HK-2 (cell line): ENCODE measurements at regions not wholly inside any gene's neighbourhood (a gene's known extent, or its start where the extent isn't known, plus 50 kb on each side); places are given as distances from the start of the nearest gene placed in this dataset.
A peak's percentile ranks its signal among the peaks of the same experiment; 100 is the strongest.

Experiments used
- DNase-seq: peaks from one replicate; pipeline ENCODE4 v3.0.0-alpha.2; 2018; ENCODE audit not compliant: unreplicated experiment

DNA sequence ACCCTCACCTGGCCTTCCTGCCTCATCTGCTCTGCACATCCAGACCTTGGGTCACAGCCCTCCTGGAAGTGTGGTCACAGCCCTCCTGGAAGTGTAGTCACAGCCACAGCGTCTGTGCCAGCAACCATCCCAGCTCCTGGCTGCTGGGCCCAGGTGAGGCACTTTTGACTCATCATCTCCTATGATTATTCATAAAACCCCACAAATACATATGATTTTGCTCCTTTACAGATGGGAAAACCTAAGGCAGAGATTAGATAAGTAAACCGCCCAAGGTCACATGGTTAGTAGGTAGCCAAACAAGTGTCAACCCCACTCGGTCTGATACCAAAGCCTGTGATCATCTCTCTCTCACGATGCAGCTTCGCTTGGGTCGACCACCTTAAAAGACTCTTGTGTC, 94.3 kb downstream of the PRLHR start:
- no peak for DNase-seq

DNA sequence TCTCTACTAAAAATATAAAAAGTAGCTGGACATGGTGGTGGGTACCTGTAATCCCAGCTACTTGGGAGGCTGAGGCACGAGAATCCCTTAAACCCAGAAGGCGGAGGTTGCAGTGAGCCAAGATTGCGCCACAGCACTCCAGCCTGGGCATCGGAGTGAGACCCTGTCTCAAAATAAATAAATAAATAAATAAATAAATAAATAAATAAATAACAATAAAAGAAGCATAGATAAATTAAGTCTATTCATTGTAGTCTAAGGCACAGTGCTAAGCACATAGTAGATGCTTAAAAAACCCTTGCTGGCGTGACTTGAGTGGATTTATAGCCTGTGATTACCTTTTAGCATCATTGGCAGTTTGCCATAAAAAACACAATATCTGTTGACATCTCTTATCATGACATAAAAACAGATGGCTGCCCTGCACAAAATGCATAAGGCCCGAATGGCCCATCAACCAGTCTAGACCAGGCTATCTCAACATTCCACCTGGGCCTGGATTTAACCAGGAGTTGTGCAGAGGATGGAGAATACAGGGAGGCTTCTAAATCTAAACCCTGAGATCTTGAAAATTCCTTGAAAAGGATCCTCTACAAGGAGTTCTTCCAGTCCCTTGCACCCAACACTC, 94.9 kb downstream of the PRLHR start:
- DNase-seq = no peak

DNA sequence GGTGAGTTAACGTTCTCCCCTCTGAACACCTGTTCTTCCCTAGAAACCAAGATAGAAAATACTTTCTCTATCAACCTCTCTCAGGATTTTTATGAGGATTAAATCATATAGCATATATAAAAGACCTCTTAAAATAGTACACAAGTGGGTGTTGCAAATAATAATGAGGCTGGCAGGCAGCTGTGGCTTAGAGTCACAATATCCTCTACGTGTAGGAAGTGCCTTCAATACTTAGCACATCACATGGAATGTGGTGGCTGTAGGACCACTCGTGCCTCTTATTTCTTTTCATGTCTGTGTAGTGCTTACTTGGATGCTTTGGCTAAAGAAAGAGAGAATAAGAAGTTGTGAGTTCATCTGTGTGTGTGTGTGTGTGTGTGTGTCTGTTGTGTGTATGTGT, 96.3 kb downstream of the PRLHR start:
- DNase-seq = no peak

DNA sequence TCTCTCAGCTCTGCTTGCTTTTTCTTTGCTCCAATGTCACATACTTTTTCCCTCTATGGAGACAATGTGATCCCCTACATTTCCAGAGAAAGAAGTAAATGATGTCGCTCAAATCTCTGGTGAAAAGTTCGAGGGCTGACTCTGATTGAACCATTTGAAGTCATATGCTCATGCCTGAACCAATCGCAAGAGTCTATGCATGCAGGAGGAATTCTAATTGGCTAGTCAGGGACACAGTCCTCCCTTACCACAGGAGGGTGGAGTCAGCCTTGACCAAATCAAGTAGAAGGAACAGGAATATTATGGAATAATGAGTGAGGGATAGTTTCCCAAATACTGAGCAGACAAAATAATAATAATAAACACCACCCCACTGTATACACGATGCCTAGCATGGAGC, 96.8 kb downstream of the PRLHR start:
- DNase-seq = no peak

DNA sequence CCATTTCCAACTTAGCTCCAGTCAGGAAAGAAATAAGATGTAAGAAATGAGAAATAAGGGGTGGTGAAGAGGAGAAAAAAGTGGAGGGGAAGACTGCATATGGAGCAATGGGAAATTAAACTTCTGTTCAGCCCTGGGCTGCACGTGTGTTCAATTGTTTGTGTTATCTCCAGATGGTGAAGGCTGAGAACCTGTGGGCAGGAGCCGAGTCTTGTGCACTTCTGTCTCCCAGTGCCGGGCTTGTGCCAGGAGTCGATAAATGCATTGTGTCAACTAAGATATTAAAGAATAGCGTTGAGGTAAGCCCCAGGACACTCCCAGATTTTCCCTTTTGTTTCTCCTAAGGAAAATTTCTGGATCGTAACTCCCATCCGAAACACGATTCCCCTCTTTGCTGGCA, 98.2 kb downstream of the PRLHR start:
- no peak for DNase-seq

DNA sequence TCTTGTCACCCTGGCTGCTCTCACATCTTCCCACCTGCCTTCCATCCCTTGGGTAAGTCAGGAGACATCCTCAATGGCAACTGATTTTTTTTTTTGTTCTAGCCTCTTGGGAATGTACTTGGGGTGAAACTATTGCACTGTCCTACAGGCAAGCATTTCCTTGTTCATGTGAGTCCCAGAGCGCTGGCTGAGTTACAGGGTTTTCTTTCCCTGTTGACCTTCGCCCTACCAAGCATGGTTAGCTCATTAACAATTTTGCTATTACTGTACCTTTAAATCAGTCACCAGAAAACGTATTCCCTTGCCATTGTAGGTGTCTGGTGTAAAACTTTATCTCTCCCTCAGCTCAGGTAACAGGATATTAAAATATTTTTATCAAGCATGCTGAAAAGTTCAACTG, 98.9 kb downstream of the PRLHR start:
- DNase-seq = no peak

DNA sequence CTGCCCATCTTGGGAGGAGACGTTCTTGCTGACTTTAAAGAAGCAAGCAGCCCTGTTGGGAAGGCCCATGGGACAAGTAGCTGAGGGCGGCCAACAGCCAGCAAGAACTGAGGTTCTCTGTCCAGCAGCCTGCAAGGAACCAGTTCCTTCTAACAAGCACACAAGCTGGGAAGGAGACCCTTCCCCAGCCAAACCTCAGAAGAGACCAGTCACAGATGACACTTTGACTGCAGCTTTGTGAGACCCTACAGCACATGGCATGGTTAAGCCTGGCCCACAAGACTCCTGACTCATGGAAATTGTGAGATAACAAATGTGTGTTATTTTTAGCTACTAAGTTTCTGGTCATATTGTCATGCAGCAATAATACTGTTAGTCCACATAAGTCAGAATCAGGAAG, 99.9 kb downstream of the PRLHR start:
- no peak for DNase-seq

DNA sequence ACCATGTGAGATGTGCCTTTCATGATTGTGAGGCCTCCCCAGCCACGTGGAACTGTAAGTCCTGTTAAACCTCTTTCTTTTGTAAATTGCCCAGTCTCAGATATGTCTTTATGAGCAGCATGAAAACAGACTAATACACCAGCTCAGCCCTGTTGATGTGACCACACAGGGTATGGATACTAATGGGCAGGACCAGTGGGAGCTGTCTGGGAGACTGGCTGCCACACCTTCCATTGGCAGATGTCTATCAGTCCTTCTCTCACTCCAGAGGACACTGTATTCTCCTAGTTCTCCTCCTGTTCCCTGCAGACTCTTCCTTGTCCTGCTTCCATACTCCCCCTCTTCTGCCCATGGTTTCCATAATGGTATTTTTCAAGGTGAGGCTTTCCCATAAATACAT, 104.4 kb downstream of the PRLHR start:
- no peak for DNase-seq

DNA sequence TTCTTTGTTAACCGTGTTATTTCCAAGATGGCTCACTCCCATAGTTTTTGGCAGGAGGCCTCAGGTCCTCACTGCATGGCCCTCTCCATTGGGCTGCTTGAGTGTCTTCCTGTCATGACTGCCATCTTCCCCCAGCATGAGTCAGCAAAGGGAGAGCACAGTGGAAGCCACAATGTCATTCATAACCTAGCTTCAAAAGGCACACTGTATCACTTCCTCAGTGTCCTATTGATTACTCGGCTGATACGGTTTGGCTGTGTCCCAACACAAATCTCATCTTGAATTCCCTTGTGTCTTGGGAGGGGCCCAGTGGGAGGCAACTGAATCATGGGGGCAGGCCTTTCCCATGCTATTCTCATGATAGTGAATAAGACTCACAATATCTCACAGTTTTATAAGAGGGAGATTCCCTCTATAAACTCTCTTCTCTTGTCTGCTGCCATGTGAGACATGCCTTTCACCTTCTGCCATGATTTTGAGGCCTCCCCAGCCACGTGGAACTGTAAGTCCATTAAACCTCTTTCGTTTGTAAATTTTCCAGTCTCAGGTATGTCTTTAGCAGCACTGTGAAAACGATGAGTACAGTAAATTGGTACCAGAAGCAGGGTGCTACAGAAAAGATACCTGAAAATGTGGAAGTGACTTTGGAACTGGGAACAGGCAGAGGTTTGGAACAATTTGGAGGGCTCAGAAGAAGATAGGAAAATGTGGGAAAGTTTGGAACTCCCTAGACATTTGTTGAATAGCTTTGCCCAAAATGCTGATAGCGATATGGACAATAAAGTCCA, 106.5 kb downstream of the PRLHR start:
- DNase-seq = no peak

DNA sequence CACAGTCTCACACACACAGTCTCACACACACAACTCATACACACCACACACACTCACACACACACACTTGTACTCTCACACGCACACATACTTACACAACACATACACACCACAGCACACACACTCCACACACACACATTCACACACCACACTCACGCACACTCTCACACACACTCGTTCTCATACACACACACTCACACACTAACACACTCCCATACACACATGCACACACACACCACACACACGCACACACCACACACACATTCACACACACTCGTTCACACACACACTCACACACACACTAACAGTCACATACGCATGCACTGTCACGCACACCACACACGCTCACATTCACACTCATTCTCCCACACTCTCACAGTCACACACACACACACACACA, 109.8 kb downstream of the PRLHR start:
- DNase-seq = no peak

DNA sequence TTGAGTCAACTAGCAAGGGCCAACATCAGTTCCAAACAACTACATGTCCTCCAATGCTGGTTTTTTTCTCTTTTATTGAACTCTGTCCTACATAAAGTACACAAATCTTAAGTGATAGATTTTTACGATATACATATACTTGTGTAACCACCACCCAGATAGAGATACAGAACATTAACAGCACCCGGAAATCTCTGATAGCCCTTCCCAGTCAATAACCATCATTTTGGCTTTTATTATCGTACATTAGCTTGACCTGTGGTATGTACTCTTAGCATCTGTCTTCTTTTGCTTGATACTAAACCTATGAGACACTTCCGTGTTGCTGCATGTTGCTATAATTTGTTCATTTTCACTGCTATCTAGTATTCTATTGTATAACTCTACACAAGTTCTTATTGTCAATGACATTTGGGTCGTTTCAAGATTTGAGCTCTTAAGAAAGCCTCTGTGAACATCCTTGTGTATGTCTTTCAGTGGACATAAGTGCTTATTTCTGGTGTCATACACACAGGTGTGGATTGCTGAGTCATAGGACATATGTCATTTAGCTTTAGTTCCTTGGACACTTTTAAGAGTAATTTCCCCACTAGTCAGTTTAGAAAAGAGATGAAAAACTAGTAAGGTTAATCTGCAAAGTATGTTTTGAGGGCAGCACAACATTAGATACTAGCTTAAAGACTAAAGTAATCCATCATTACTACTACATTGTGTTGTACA, 111.1 kb downstream of the PRLHR start:
- no peak for DNase-seq

DNA sequence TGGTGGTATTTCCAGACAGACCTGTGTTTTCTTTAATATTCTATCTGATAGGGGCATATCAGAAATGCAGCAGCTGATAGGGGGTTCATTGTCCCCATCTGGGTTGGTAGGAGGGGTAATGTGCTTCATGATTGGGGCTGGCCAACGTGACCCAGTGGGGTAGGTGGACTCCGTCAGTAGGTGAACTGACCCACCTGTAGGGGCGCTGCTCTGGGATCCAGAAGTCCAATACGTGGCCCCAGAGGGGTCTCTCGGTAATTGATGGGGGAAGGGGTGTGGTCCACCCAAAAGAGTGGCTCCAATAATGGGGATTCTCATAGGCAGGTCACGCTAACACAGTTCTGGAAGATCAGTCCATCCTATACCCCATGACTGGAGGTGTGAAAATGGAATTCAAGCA, 112.0 kb downstream of the PRLHR start:
- DNase-seq = no peak

DNA sequence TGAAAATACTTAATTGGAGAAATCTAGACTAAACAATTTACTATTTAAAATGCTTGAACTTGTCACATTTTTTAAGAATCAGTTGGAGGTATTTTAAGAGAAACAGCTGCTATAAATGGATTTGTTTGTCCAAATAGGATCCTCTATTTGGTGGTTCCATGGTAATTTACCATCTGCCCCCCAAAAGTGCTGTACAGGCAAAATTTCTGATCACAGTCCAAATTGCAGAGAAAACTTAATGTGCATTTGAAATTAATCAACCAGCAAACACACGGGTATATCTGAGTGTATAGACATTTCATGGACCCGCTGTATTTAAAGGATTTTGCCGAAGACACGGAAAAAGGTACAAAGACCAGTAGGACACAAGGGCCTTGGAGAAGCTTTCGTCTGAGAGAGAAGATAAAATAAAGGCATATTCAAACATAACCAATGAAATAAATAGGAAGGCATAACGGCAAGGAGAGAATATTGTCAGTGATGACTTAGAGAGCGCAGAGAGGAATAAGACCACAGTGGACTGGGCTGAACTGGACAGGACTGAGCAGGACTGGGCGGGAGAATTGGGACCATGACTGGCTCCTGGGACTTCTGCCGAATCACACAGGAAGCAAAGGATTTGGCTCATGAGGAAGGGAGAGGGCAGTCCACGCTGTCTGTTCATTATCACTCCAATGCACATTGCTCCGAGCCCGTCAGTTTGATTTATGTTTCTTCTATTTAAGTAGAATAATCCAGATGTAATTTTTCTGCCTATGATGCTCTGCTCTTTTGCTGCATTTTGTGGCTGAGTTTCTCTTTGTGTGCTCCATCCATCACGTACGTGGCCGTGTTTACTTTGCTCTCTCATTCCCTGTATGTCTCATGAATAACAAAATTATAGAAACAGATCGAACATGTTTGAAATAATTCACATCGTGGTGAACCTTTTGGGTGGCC, 112.8 kb downstream of the PRLHR start:
- no peak for DNase-seq

DNA sequence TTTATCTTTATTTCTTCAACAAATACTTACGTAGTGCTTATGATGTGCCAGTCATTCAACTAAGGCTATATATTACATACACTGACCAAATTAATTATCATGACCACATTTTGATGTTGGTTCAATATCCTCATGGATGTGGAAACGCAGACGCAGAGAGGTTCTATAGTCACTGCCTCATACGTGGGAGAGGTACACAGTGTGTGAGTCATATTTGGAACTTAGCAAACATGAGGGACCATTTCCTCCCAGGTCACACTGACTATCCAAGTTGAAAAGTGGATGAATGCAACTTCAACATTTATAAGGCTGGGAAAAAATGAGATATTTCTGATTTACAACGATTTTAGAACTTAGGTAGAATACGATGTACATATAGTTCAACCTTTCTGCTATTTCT, 113.6 kb downstream of the PRLHR start:
- DNase-seq = no peak

DNA sequence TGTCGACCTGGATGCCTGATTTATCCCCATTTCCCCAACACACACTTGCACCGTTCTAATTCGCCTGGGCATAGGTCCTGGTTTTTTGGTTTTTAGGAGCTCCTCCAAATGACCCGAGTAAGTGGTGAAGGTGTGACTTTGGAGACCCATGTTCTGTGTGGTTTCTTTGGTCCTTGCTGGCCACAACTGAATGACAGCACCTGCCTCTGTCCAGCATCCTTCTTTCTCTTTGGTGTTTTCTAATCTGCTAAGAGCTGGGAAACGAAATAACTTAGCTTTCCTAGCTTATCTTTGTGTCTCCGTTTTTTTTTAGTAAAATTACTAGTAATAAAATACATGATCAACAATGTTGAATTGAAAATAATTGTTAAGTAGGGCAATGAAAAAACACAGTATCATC, 120.2 kb downstream of the PRLHR start:
- DNase-seq = no peak

DNA sequence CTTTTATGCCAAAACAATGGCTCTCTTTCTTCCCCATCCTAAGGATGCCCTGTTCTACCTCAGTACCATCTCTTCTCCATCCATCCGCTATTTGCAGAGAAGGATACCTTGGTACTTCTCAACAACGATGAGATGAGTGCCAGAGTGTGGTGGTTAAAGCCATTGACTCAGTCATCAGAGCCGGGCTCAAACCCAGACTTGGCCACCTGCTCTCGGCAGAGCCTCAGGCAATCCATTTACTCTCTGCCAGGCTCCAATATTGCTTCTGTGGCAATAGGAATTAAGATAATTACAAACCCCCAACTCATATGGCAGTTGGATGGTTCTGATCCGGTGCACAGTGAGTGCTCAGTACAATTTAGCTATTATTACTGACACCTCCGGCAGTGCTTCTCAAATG, 121.3 kb downstream of the PRLHR start:
- DNase-seq = no peak

DNA sequence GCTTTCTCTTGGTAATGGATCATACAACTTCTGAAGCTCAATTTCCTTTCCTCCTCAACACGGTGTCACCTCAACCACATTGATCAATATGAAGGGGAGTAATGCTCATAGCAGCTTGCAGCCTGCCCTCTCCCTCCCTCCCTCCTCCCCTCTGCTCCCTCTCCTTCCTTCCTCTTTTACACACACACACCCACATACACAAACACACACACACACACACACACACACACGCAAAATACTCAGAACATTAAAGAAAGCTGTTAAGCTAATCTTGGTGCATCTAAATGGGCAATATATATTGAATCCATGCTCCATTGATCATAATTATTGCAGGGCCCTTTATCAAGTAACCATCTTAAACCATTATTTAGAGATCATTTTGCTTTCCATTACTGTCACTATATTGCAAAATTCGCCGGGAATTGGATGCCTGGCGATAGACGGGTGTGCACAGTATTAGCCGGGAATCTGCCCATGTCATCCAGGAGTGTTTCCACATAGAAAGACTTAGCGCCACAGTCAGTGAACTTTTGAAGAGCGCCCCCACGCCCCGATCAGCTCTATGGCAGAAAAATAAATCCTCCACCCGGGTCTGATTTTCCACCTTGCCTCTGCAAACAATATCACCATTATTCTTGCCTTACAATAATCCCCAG, 122.0 kb downstream of the PRLHR start:
- DNase-seq = no peak

DNA sequence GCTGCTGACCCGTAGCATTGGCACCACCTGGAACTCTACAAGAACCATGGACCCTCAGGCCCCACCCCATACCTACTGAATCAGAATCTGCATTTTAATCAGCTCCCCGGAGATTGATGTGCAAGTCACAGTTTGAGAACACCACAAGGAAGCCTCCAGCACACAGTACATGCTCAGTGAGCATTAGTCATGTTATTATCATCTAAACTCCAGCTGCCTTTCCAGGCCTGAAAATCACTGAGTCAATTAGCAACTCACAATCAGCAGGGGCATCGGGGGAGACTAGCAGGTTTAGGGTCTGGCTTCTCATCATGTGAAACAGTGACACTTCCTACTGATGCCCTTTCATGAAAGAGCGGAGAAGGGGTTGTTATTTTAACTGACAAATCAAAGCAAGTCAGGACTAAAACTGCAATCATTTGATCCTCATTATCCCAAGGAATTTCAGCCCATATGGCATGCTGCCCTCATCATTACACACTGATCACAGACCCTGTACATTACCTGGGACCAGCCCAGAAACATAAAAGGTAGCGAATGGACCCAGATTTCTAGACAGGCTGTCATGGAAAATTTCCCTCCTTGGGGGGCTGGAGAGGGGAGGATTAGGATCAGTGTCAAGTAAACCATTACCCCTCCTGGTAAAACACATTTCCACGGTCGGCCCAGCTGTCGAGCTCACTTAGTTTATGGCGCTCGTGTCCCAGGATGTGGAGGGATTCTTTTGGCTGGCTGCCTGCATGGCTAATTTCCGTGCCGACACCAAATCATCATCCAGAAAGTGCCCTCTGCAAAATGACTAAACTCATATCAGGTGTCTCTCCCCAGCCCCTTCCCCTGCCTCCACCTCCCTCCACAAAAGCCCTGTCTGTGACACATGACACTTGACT, 122.8 kb downstream of the PRLHR start:
- DNase-seq = no peak

DNA sequence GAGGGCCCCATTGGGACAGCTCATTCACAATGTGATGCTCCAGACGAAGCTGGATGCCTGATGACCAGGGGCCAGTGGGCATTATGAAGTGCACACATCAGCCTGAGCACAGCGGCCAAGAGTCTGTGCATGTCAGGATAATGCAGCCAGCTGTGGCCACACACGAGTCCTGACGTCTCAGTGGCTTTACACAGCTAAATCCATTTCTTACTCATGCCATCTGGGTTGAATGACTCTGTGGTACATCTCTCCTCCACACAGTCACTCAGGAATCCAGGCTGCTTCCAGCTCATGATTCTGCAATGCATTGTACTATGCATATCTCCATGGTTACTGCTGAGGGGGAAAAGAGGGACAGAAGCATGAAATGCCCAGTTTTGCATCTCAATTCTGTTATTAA, 123.6 kb downstream of the PRLHR start:
- peak; percentile 3 for DNase-seq

DNA sequence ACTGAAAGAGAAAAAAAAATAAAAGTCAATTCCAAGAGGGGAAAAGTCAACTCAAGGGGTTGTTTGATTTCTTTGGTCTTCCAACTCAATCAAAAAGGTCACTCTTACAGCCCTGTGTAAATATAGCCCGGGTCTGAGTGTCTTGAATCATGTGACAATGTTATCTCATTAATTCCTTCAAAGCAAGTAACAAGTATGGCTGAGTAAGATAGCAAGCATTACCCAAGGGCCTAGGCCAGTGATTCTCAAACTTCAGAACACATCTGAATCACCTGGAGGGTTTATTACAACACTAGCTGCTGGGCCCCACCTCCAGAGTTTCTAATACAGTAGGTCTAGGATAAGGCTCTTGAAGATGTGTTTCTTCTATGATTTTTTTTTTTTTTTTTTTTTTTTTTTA, 125.0 kb downstream of the PRLHR start:
- DNase-seq = no peak
